Astrocyte (in vitro differentiated cells and primary cell): ENCODE measurements at regions not wholly inside any gene's neighbourhood (a gene's known extent, or its start where the extent isn't known, plus 50 kb on each side); places are given as distances from the start of the nearest gene placed in this dataset.
"Not testable (repeated sequence)": the region's sequence is repeated elsewhere in the genome, so short reads cannot be mapped to it uniquely, and the experiment has no call there.

Source experiments
- EZH2 ChIP-seq: IDR thresholded peaks from 2 replicates; pipeline ENCODE4 v1.6.1; 2012; ENCODE audit warnings: mild to moderate bottlenecking, low read length, inconsistent platforms; ENCODE audit not compliant: insufficient read depth
- TF ChIP-seq, protein P1 (sequence below): IDR thresholded peaks from 2 replicates; pipeline ENCODE4 v1.5.1; 2011; ENCODE audit warnings: low read depth, mild to moderate bottlenecking, inconsistent platforms, low read length, moderate library complexity; ENCODE audit not compliant: insufficient read depth

DNA sequence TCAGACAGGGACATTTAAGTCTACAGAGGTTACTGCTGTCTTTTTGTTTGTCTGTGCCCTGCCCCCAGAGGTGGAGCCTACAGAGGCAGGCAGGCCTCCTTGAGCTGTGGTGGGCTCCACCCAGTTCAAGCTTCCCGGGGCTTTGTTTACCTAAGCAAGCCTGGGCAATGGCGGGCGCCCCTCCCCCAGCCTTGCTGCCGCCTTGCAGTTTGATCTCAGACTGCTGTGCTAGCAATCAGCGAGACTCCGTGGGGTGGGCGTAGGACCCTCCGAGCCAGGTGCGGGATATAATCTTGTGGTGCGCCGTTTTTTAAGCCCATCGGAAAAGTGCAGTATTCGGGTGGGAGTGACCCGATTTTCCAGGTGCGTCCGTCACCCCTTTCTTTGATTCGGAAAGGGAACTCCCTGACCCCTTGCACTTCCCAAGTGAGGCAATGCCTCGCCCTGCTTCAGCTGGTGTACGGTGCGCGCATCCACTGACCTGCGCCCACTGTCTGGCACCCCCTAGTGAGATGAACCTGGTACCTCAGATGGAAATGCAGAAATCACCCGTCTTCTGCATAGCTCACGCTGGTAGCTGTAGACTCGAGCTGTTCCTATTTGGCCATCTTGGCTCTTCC lies 134.1 kb upstream of the KITLG start:
- TF ChIP-seq, protein P1, sequence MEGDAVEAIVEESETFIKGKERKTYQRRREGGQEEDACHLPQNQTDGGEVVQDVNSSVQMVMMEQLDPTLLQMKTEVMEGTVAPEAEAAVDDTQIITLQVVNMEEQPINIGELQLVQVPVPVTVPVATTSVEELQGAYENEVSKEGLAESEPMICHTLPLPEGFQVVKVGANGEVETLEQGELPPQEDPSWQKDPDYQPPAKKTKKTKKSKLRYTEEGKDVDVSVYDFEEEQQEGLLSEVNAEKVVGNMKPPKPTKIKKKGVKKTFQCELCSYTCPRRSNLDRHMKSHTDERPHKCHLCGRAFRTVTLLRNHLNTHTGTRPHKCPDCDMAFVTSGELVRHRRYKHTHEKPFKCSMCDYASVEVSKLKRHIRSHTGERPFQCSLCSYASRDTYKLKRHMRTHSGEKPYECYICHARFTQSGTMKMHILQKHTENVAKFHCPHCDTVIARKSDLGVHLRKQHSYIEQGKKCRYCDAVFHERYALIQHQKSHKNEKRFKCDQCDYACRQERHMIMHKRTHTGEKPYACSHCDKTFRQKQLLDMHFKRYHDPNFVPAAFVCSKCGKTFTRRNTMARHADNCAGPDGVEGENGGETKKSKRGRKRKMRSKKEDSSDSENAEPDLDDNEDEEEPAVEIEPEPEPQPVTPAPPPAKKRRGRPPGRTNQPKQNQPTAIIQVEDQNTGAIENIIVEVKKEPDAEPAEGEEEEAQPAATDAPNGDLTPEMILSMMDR: not testable (repeated sequence)
- TF ChIP-seq EZH2: not testable (repeated sequence)
